ENCODE measurements at regions not wholly inside any gene's neighbourhood (a gene's known extent, or its start where the extent isn't known, plus 50 kb on each side); places are given as distances from the start of the nearest gene placed in this dataset.

- no CpG with 5 or more reads among the region's 4 CpGs for WGBS (ENCODE audit: extremely low coverage, insufficient read length, low lambda C conversion rate)
- H3K27ac ChIP-seq (ENCODE audit: insufficient read length, low read depth, low read length), result no peak overlapping the region
- no peak for DNase-seq
- H3K27me3 ChIP-seq (ENCODE audit: insufficient read depth, low read length), result no peaks in the 10 kb centered on the region
- Mint-ChIP-seq H3K4me1 (peaks cover 15 to 21% of the 10 kb centered on the region in 2 experiments), H3K4me3 (no peak overlapping the region), H3K27ac (no peak overlapping the region; a peak in 1 of 7 replicates), H3K36me3 (ENCODE audit: insufficient read depth in 1 of 3, low read depth in 3 of 3) (peaks cover 0 to 9% (median 8%) of the 10 kb centered on the region in 3 experiments; a peak in 5 of 7 replicates), H3K27me3 (ENCODE audit: low read depth) (no peaks in the 10 kb centered on the region), H3K9me3 (peaks cover 7 to 11% of the 10 kb centered on the region in 2 experiments)
- H4K5ac ChIP-seq (ENCODE audit: insufficient read length, low read depth, low read length), result no peak overlapping the region
- no peak overlapping the region for H4K8ac ChIP-seq (replicated peaks; ENCODE audit: insufficient read length, low read depth, low read length)
- no peak overlapping the region for H2BK12ac ChIP-seq (ENCODE audit: insufficient read length, low read depth, low read length)
- H2AK5ac ChIP-seq (ENCODE audit: insufficient read length, low read length), result no peak overlapping the region
- no peak overlapping the region for H3K4me2 ChIP-seq (ENCODE audit: insufficient read depth, insufficient read length, low read length)
- no peaks in the 10 kb centered on the region for H3K79me1 ChIP-seq (ENCODE audit: insufficient read depth, low read depth, low read length, poor library complexity, severe bottlenecking)
- H3K9me3 ChIP-seq (ENCODE audit: control insufficient read depth, low read depth, low read length), result no peaks in the 10 kb centered on the region
- no peak overlapping the region for H3T11ph ChIP-seq (ENCODE audit: low read length)
- no peaks in the 10 kb centered on the region for H3K79me2 ChIP-seq (ENCODE audit: insufficient read depth, low read length)
- H4K20me1 ChIP-seq (ENCODE audit: control insufficient read depth, insufficient read depth, insufficient read length), result no peaks in the 10 kb centered on the region
- no peak overlapping the region for H2AFZ ChIP-seq (ENCODE audit: low read length)
- H2BK15ac ChIP-seq (ENCODE audit: low read depth, low read length), result no peak overlapping the region
- H3K56ac ChIP-seq (ENCODE audit: insufficient read length, low read depth, low read length), result no peak overlapping the region
- no peak overlapping the region for H2BK120ac ChIP-seq (ENCODE audit: low read depth, low read length, poor library complexity, severe bottlenecking)
- H4K91ac ChIP-seq (ENCODE audit: insufficient read length, low read depth, low read length), result no peak overlapping the region
- no peak overlapping the region for H3K23ac ChIP-seq (ENCODE audit: insufficient read length, low read depth, low read length)
- no peak overlapping the region for H3K4ac ChIP-seq (ENCODE audit: low read depth, low read length)
- H3K18ac ChIP-seq (ENCODE audit: insufficient read length, low read depth, low read length), result no peak overlapping the region
- no peaks in the 10 kb centered on the region; the same call in 1 of the 2 replicates for H3K4me1 ChIP-seq (ENCODE audit: insufficient read depth, low read length)
- H2BK20ac ChIP-seq (ENCODE audit: low read depth, low read length, poor library complexity, severe bottlenecking), result no peak overlapping the region
- TF ChIP-seq CTCF (conservative IDR thresholded peaks at IDR 0.05), result no peak
- no peaks in the 10 kb centered on the region for H3K23me2 ChIP-seq (ENCODE audit: insufficient read length, low read depth, low read length, poor library complexity, severe bottlenecking)
- no peak overlapping the region for H2BK5ac ChIP-seq (ENCODE audit: insufficient read length, low read length)
- no peak overlapping the region for H3K9ac ChIP-seq (ENCODE audit: extremely low read depth, insufficient read length, low read length)
- H3K14ac ChIP-seq (ENCODE audit: insufficient read depth, low read length), result no peak overlapping the region
These were observed 60.7 kb upstream of the CDC42BPA start for GRCh38 chr1:227378871-227379554.
